Activated T-helper 2 cell treated with anti-CD3 and anti-CD28 coated beads, Interferon-gamma antibody, Interleukin-2, Interleukin-4, amounts not matched to agents 10 μg/mL and 5 μg/mL and 100 μg/mL, durations not matched to agents 14 hours and 24 hours and 36 hours (primary cell): ENCODE measurements at regions not wholly inside any gene's neighbourhood (a gene's known extent, or its start where the extent isn't known, plus 50 kb on each side); places are given as distances from the start of the nearest gene placed in this dataset.

ENCODE experiments used
- DNase-seq: peaks from one replicate; pipeline ENCODE4 v3.0.0; 2021; ENCODE audit warnings: low spot score
- H3K27ac Mint-ChIP-seq: one replicate; pipeline ENCODE4 v1.8.0; 2021; ENCODE audit warnings: mixed read lengths
- H3K27me3 Mint-ChIP-seq: one replicate; pipeline ENCODE4 v1.8.0; 2021; ENCODE audit warnings: low read depth, mixed read lengths
- H3K36me3 Mint-ChIP-seq: one replicate; pipeline ENCODE4 v1.8.0; 2021; ENCODE audit warnings: low read depth, mixed read lengths
- H3K4me1 Mint-ChIP-seq: one replicate; pipeline ENCODE4 v1.8.0; 2021; ENCODE audit warnings: low read depth, mixed read lengths
- H3K4me3 Mint-ChIP-seq: one replicate; pipeline ENCODE4 v1.8.0; 2021; ENCODE audit warnings: low read depth, mild to moderate bottlenecking, moderate library complexity, mixed read lengths
- H3K9me3 Mint-ChIP-seq: one replicate; pipeline ENCODE4 v1.8.0; 2021; ENCODE audit warnings: mixed read lengths
- intact Hi-C: fragments of 100-400 bp; cut with micrococcal nuclease; formaldehyde crosslinking; loops from one replicate; pipeline ENCODE4 v1.15.1; 2023

DNA sequence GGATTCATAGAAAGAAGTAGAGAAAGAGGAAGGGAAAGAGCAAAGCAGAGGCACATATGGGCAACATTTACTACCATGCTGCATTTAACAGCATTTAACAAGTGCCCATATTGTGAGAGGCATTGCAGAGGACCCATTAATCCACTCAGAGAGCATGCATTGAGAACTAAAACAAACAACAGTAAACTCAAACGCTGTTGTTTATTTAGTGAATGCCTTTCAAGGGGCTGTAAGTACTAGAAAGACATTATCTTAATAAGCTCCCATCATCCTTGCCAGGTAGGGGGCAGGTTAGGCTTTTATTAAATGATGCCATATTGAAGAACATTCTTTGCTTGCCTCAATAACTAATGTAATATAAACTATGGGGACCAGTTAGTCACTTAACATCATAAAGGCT lies 254.3 kb upstream of the DAB1 start:
- Mint-ChIP-seq H3K4me1 (no peaks in the 10 kb centered on the region), H3K27me3 (no peaks in the 10 kb centered on the region), H3K9me3 (no peaks in the 10 kb centered on the region), H3K27ac (no peak overlapping the region), H3K4me3 (no peak overlapping the region), H3K36me3 (no peaks in the 10 kb centered on the region)
- intact Hi-C loops = no loop called here
- DNase-seq = no peak

DNA sequence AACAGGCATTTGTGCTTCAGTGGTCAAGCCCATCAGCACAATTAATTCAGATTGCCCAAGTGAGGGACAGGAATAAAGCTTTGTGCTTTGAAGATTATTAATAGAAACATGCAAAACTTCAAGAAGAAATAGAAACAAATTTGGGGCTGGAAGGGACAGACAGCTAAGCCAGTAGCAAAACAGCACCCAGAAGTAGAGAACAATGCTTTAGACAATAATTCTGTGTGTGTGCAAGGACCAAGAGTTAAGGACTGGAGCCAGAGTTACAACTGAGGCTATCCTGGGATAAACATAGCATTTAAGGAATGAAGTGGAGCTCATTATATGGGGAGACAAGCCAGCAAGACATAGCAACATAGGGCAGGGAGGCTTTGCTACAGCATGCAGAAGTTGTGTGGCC lies 251.9 kb upstream of the DAB1 start:
- Mint-ChIP-seq H3K4me3 (no peak overlapping the region), H3K9me3 (no peaks in the 10 kb centered on the region), H3K27me3 (no peaks in the 10 kb centered on the region), H3K4me1 (no peaks in the 10 kb centered on the region), H3K27ac (no peak overlapping the region), H3K36me3 (no peaks in the 10 kb centered on the region)
- intact Hi-C loops = no loop called here
- no peak for DNase-seq

DNA sequence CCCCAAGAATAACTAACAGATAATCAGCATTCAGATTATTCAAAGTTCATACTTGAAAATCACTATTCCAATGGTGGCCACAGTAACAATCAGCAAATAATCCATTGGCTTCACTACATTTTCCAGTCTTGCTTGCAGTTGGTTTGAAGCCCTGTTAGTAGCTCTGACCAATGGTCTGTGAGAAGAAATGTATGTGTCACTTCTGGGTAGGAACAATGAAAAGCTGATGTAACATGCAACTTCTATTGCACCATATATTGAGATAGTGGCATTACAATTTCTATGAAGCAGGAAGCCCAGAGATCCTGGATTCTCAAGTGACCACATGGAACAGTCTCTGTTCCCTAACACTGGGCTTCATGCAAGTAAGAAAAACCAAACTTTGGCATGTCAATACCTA lies 250.9 kb upstream of the DAB1 start:
- H3K27me3 Mint-ChIP-seq = no peaks in the 10 kb centered on the region
- intact Hi-C loops = no loop called here
- H3K27ac Mint-ChIP-seq = no peak overlapping the region
- no peak for DNase-seq
- H3K4me3 Mint-ChIP-seq = no peak overlapping the region
- H3K36me3 Mint-ChIP-seq = no peaks in the 10 kb centered on the region
- H3K4me1 Mint-ChIP-seq = no peaks in the 10 kb centered on the region
- no peaks in the 10 kb centered on the region for H3K9me3 Mint-ChIP-seq

DNA sequence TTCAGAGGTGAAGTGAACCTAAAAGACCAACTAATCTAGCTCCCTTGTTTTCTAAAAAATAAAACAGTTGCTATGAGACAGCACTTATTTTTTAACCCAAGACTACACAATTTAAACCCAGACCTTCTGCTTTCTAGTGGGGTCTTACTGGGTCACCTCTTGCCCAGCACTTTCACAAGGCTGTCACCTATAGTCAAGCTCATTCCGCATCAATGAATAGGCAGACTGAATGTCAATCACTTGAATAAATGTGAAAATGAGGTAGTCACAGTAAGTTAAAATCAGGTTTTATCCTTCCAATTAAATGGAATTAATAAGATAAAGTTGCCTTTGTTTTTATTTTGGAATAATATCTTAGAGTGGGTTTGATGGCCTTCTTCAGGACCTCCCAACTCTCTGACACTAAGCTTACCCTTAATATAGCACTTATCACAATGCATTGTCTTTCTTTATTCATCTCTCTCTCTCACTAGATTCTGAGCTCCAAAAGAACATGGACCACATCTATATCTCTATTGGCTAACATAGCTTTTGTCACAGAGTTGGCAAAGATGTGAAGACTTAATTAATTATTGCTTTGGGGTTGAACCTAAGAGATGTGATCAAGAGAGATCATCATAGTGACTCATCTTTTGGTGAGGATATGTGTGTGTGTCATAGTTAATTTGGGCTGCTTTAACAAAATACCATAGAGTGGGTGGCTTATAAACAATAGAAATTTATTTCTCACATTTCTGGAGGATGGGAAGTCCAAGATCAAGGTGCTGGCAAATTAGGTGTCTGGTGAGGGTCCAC lies 248.7 kb upstream of the DAB1 start:
- Mint-ChIP-seq H3K4me1 (no peaks in the 10 kb centered on the region), H3K9me3 (no peaks in the 10 kb centered on the region), H3K36me3 (no peaks in the 10 kb centered on the region), H3K4me3 (no peak overlapping the region), H3K27me3 (no peaks in the 10 kb centered on the region), H3K27ac (no peak overlapping the region)
- DNase-seq = no peak
- intact Hi-C loops = no loop called here

DNA sequence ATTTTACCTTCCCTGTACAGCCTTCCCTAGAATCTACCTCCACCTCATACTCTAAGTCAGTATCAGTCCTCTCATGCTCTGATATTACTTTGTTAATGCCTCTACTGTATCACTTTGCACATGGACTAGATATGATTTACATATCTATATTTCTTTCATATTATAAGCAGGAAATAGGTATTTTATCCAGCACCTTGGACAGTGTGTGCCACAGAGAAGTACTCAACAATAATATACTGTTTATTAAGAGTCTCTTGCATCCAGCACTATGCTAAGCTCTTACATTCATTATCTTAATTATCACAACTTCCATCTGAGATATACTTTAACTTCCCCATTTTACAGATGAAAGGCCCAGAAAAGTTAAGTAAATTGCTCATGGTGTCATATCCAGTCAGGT lies 247.9 kb upstream of the DAB1 start:
- H3K27ac Mint-ChIP-seq = no peak overlapping the region
- no peak overlapping the region for H3K4me3 Mint-ChIP-seq
- intact Hi-C loops = no loop called here
- no peaks in the 10 kb centered on the region for H3K27me3 Mint-ChIP-seq
- H3K9me3 Mint-ChIP-seq = no peaks in the 10 kb centered on the region
- no peaks in the 10 kb centered on the region for H3K36me3 Mint-ChIP-seq
- H3K4me1 Mint-ChIP-seq = no peaks in the 10 kb centered on the region
- no peak for DNase-seq

DNA sequence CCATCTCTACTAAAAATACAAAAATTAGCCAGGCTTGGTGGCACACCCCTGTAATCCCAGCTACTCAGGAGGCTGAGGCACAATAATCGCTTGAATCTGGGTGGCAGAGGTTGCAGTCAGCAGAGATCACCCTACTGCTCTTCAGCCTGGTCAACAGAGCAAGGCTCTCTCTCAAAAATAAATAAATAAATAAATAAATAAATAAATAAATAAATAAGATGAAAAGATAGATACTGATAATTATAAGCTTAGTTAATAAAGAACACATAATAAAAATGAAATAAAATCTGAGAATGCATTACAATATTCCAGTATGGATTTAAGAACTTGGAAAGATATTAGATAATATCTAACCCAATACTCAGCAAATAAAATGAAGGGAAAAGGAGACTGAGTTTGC lies 235.9 kb upstream of the DAB1 start:
- H3K36me3 Mint-ChIP-seq = no peaks in the 10 kb centered on the region
- DNase-seq = no peak
- H3K4me1 Mint-ChIP-seq = no peaks in the 10 kb centered on the region
- no peak overlapping the region for H3K4me3 Mint-ChIP-seq
- H3K27ac Mint-ChIP-seq = no peak overlapping the region
- no peaks in the 10 kb centered on the region for H3K27me3 Mint-ChIP-seq
- no peaks in the 10 kb centered on the region for H3K9me3 Mint-ChIP-seq
- intact Hi-C loops = no loop called here

DNA sequence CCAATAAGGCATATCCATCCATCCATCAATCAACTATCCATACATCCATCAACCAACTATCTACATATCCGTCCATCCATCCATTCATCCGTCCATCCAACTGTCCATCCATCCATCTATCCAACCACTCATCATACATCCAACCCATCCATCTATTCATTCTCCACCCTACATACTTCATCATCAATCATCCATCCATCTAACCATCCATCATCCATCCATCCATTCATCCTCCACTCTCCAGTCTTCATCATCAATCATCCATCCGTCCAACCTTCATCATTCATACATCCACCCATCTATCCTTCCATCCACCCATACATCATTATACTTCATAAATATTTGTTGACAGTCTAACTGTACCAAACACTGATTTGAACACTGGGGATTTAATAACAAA lies 231.3 kb upstream of the DAB1 start:
- no peaks in the 10 kb centered on the region for H3K4me1 Mint-ChIP-seq
- H3K9me3 Mint-ChIP-seq = no peaks in the 10 kb centered on the region
- no peaks in the 10 kb centered on the region for H3K36me3 Mint-ChIP-seq
- H3K27ac Mint-ChIP-seq = no peak overlapping the region
- intact Hi-C loops = no loop called here
- no peaks in the 10 kb centered on the region for H3K27me3 Mint-ChIP-seq
- no peak for DNase-seq
- H3K4me3 Mint-ChIP-seq = no peak overlapping the region

DNA sequence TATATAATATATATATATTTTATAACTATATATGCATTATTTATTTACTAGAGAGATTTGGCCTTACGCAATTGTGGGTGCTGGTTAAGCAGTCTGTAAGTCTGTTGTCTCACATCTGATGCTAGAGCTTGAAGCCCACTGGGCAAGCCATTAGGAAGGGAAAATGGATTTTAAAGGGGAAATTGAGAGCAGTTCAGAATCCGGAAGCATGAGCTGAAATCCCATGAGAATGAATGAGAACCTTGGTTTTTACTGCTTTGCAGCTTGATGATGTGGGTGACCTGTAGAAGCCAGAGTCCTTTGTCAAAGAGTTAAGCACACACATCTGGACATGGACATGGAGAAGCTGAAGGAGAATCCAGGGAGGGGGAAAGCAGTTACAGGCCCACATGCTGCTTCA lies 220.8 kb upstream of the DAB1 start:
- H3K27me3 Mint-ChIP-seq = no peaks in the 10 kb centered on the region
- no peaks in the 10 kb centered on the region for H3K4me1 Mint-ChIP-seq
- no peaks in the 10 kb centered on the region for H3K36me3 Mint-ChIP-seq
- no peak for DNase-seq
- intact Hi-C loops = no loop called here
- no peak overlapping the region for H3K4me3 Mint-ChIP-seq
- H3K27ac Mint-ChIP-seq = no peak overlapping the region
- no peaks in the 10 kb centered on the region for H3K9me3 Mint-ChIP-seq

DNA sequence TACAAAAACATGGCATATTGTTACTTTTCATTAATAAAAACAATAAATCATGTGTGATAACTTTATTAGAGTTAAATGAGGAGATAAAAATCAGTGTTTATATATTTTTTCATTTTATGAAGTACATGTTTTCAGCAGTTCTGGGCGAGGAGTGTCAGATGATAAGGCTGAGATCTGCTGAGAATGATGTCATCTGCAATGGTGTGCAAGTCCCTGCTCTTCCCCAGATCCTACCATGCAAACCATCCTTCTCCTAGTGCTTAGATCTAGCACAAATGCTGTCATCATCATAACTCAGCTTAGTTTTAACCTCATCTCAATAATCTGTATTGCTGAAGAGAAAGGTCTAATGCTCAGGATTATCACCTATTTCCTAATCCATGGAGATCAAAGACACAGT lies 214.4 kb upstream of the DAB1 start:
- H3K4me1 Mint-ChIP-seq = no peaks in the 10 kb centered on the region
- intact Hi-C loops = no loop called here
- DNase-seq = no peak

DNA sequence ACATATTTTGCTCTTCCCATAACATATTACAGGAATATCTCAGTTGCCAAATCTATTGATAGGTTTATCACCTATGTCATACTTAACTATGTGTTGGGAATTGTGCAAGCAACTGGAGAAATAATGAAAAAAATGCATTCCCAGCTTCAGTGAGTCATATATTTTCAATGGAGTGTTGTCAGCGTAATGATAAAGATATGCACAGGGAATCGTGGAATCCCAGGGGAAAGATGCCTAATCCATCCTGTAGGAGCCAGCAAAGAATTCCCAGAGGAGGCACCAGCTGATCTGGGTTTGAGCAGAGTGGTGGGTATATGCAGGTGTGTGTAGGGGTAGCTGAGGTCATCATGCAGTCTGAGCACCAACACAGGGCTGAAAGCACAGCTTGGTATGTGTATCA lies 213.3 kb upstream of the DAB1 start:
- Mint-ChIP-seq H3K36me3 (no peaks in the 10 kb centered on the region), H3K4me1 (no peaks in the 10 kb centered on the region), H3K4me3 (no peak overlapping the region), H3K27me3 (no peaks in the 10 kb centered on the region), H3K27ac (no peak overlapping the region), H3K9me3 (no peaks in the 10 kb centered on the region)
- intact Hi-C loops = no loop called here
- no peak for DNase-seq

More for the DNA sequence above, 214.4 kb upstream of the DAB1 start:
- Mint-ChIP-seq H3K9me3 (no peaks in the 10 kb centered on the region), H3K27ac (no peak overlapping the region), H3K36me3 (no peaks in the 10 kb centered on the region), H3K27me3 (no peaks in the 10 kb centered on the region), H3K4me3 (no peak overlapping the region)

DNA sequence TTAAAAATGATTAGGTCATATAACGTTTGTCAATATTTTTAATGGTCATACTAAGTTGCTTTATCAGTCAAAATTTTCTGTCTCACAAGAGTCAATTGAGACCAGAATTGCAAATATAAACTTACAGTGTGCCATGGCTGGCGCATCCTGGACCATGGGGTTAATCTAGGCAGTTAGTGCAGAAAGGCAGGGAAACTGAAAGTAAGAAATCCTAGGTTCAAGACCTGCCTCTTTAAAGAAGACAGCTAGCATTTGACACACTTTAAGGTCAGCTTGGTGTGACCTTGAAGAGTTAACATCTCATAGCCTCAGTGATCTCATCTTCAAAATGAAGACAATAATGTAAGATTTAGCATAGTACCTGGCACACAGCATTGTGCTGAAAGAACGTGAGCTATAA lies 210.0 kb upstream of the DAB1 start:
- no peak for DNase-seq
- Mint-ChIP-seq H3K9me3 (no peaks in the 10 kb centered on the region), H3K4me3 (no peak overlapping the region), H3K4me1 (no peaks in the 10 kb centered on the region), H3K27me3 (no peaks in the 10 kb centered on the region), H3K36me3 (no peaks in the 10 kb centered on the region), H3K27ac (no peak overlapping the region)
- intact Hi-C loops = no loop called here

DNA sequence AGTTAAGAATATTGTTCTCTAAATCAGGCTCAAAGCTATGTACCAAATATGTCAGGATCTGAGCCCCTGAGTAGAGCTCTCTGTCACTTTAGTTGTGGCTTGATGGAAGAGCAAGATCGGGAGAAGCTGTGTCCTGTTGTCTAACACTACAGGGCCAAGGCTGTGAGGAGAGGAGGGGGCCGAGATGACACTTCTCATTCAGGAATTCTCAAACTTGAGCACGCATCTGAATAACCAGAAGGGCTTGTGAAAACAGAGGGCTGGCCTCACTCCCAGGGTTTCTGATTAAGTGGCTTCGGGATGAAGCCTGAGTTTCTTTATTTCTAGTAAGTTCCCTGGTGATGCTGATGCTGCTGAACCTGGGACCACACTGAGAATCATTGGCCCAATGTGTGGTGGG lies 209.2 kb upstream of the DAB1 start:
- no peak overlapping the region for H3K27ac Mint-ChIP-seq

DNA sequence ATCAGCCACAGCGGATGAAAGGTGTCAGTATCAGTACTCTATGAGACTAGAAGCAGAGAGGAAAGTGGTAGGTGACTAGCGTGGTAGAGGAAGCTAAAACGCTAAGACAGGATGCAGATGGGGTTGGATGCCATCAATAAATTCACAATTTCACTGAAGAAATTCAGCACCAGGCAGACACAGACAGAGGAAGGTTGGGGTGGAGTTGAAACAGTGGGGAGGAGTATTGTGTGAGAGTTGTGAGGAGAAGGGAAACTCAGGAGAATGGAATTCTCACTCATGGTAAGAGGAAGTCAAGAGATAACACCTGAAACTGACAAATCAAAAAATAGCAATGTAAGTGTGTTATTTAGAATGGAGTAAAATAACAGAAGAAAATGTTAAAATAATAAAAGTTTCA lies 208.5 kb upstream of the DAB1 start:
- intact Hi-C loops = no loop called here
- Mint-ChIP-seq H3K27ac (no peak overlapping the region), H3K4me3 (no peak overlapping the region), H3K9me3 (no peaks in the 10 kb centered on the region), H3K36me3 (no peaks in the 10 kb centered on the region), H3K27me3 (no peaks in the 10 kb centered on the region), H3K4me1 (no peaks in the 10 kb centered on the region)
- no peak for DNase-seq

More for the DNA sequence above, 209.2 kb upstream of the DAB1 start:
- Mint-ChIP-seq H3K27me3 (no peaks in the 10 kb centered on the region), H3K4me3 (no peak overlapping the region), H3K4me1 (no peaks in the 10 kb centered on the region), H3K9me3 (no peaks in the 10 kb centered on the region), H3K36me3 (no peaks in the 10 kb centered on the region)
- DNase-seq = no peak
- intact Hi-C loops = no loop called here

DNA sequence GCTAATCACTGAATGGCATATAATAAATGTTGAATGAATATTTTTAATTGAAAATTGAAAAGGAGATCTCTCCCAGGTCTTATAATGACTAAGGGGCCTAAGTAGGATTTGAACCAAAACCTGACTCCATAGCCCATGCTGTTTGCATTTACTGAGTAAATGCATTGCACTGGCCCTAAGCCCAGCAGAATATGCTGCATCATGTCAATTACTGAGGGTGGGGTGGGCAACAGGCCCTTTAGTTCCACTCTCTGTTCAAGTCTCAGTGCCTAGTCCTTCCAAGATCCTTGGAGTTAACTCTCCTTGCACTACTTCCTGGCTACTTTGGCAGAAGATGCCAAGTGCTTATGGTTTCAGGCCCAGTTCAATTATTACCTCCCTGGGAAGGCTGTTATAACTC lies 203.8 kb upstream of the DAB1 start:
- intact Hi-C loops = no loop called here
- H3K4me3 Mint-ChIP-seq = no peak overlapping the region
- H3K4me1 Mint-ChIP-seq = no peaks in the 10 kb centered on the region
- H3K36me3 Mint-ChIP-seq = no peaks in the 10 kb centered on the region
- DNase-seq = no peak
- no peak overlapping the region for H3K27ac Mint-ChIP-seq
- H3K27me3 Mint-ChIP-seq = no peaks in the 10 kb centered on the region
- no peaks in the 10 kb centered on the region for H3K9me3 Mint-ChIP-seq
